ENCODE measurements at regions not wholly inside any gene's neighbourhood (a gene's known extent, or its start where the extent isn't known, plus 50 kb on each side); places are given as distances from the start of the nearest gene placed in this dataset.

GRCh38 chr2:185044323-185044874, 446.1 kb downstream of the ZNF804A start:
- no peak for TF ChIP-seq EZH2 (IDR thresholded peaks at IDR 0.05; ENCODE audit: low read length, missing control alignments)
- TF ChIP-seq CTCF (conservative IDR thresholded peaks at IDR 0.05 in 1 of 2, IDR thresholded peaks at IDR 0.05 in 1 of 2; ENCODE audit: low read depth in 1 of 2, low read length in 2 of 2): no peak
- Histone ChIP-seq H3K4me3 (replicated peaks in 1 of 4; ENCODE audit: control extremely low read depth in 1 of 4, insufficient read depth in 1 of 4, low read depth in 3 of 4, low read length in 4 of 4) (no peak overlapping the region), H3K79me2 (ENCODE audit: control insufficient read depth, insufficient read depth, low read length) (no peaks in the 10 kb centered on the region)

GRCh38 chr2:185050804-185051203, 452.5 kb downstream of the ZNF804A start:
- Histone ChIP-seq H3K79me2 (ENCODE audit: control insufficient read depth, insufficient read depth, low read length) (no peaks in the 10 kb centered on the region), H3K27me3 (ENCODE audit: control insufficient read depth, insufficient read depth, low read length) (no peaks in the 10 kb centered on the region), H3K4me2 (ENCODE audit: extremely low read depth, insufficient read depth, low read length) (no peak overlapping the region), H2AFZ (ENCODE audit: low read length) (no peak overlapping the region), H3K4me1 (ENCODE audit: control insufficient read depth, extremely low read depth, insufficient read depth, low read length) (no peaks in the 10 kb centered on the region), H3K36me3 (ENCODE audit: control insufficient read depth, insufficient read depth, low read length) (no peaks in the 10 kb centered on the region), H4K20me1 (ENCODE audit: control insufficient read depth, extremely low read depth, insufficient read depth, low read length) (no peaks in the 10 kb centered on the region), H3K9me3 (ENCODE audit: control insufficient read depth, insufficient read depth, low read depth, low read length) (no peaks in the 10 kb centered on the region), H3K9ac (ENCODE audit: insufficient read depth, low read length) (no peak overlapping the region), H3K27ac (ENCODE audit: insufficient read depth, low read length) (no peak overlapping the region), H3K4me3 (replicated peaks in 1 of 4; ENCODE audit: control extremely low read depth in 1 of 4, insufficient read depth in 1 of 4, low read depth in 3 of 4, low read length in 4 of 4) (no peak overlapping the region)
- no peak for DNase-seq (ENCODE audit: low read depth in 2 of 2)
- TF ChIP-seq EZH2 (IDR thresholded peaks at IDR 0.05; ENCODE audit: low read length, missing control alignments) (no peak), CTCF (conservative IDR thresholded peaks at IDR 0.05 in 1 of 2, IDR thresholded peaks at IDR 0.05 in 1 of 2; ENCODE audit: low read depth in 1 of 2, low read length in 2 of 2) (no peak)

More at GRCh38 chr2:185044323-185044874, 446.1 kb downstream of the ZNF804A start:
- Histone ChIP-seq H3K36me3 (ENCODE audit: control insufficient read depth, insufficient read depth, low read length) (no peaks in the 10 kb centered on the region), H3K27me3 (ENCODE audit: control insufficient read depth, insufficient read depth, low read length) (no peaks in the 10 kb centered on the region), H4K20me1 (ENCODE audit: control insufficient read depth, extremely low read depth, insufficient read depth, low read length) (no peaks in the 10 kb centered on the region), H3K9me3 (ENCODE audit: control insufficient read depth, insufficient read depth, low read depth, low read length) (no peaks in the 10 kb centered on the region), H3K9ac (ENCODE audit: insufficient read depth, low read length) (no peak overlapping the region), H3K4me2 (ENCODE audit: extremely low read depth, insufficient read depth, low read length) (no peak overlapping the region), H2AFZ (ENCODE audit: low read length) (no peak overlapping the region), H3K27ac (ENCODE audit: insufficient read depth, low read length) (no peak overlapping the region), H3K4me1 (ENCODE audit: control insufficient read depth, extremely low read depth, insufficient read depth, low read length) (no peaks in the 10 kb centered on the region)
- DNase-seq (ENCODE audit: low read depth in 2 of 2): no peak

- H3K27ac ChIP-seq (ENCODE audit: insufficient read depth, low read length): no peak overlapping the region
- no peak for DNase-seq (ENCODE audit: low read depth in 2 of 2)
- TF ChIP-seq EZH2 (IDR thresholded peaks at IDR 0.05; ENCODE audit: low read length, missing control alignments) (no peak), CTCF (conservative IDR thresholded peaks at IDR 0.05 in 1 of 2, IDR thresholded peaks at IDR 0.05 in 1 of 2; ENCODE audit: low read depth in 1 of 2, low read length in 2 of 2) (no peak)
Measured at GRCh38 chr2:185063761-185064160, 465.4 kb downstream of the ZNF804A start.

More at GRCh38 chr2:185063761-185064160, 465.4 kb downstream of the ZNF804A start:
- H2AFZ ChIP-seq (ENCODE audit: low read length): no peak overlapping the region
- no peaks in the 10 kb centered on the region for H3K79me2 ChIP-seq (ENCODE audit: control insufficient read depth, insufficient read depth, low read length)
- H4K20me1 ChIP-seq (ENCODE audit: control insufficient read depth, extremely low read depth, insufficient read depth, low read length): no peaks in the 10 kb centered on the region
- H3K9me3 ChIP-seq (ENCODE audit: control insufficient read depth, insufficient read depth, low read depth, low read length): no peaks in the 10 kb centered on the region
- no peak overlapping the region for H3K4me3 ChIP-seq (replicated peaks in 1 of 4; ENCODE audit: control extremely low read depth in 1 of 4, insufficient read depth in 1 of 4, low read depth in 3 of 4, low read length in 4 of 4)
- H3K4me1 ChIP-seq (ENCODE audit: control insufficient read depth, extremely low read depth, insufficient read depth, low read length): no peaks in the 10 kb centered on the region
- no peaks in the 10 kb centered on the region for H3K27me3 ChIP-seq (ENCODE audit: control insufficient read depth, insufficient read depth, low read length)
- no peaks in the 10 kb centered on the region for H3K36me3 ChIP-seq (ENCODE audit: control insufficient read depth, insufficient read depth, low read length)
- no peak overlapping the region for H3K4me2 ChIP-seq (ENCODE audit: extremely low read depth, insufficient read depth, low read length)
- no peak overlapping the region for H3K9ac ChIP-seq (ENCODE audit: insufficient read depth, low read length)
